HG03558 (cell line): ENCODE measurements at regions not wholly inside any gene's neighbourhood (a gene's known extent, or its start where the extent isn't known, plus 50 kb on each side); places are given as distances from the start of the nearest gene placed in this dataset.
"Not testable (repeated sequence)": the region's sequence is repeated elsewhere in the genome, so short reads cannot be mapped to it uniquely, and the experiment has no call there.

ENCODE experiments used
- ATAC-seq: cut with Tn5 transposase; IDR thresholded peaks from one replicate; pipeline ENCODE4 v1.9.1; 2021; ENCODE audit warnings: moderate number of reproducible peaks; ENCODE audit not compliant: unreplicated experiment; ENCODE audit errors: extremely low read depth

DNA sequence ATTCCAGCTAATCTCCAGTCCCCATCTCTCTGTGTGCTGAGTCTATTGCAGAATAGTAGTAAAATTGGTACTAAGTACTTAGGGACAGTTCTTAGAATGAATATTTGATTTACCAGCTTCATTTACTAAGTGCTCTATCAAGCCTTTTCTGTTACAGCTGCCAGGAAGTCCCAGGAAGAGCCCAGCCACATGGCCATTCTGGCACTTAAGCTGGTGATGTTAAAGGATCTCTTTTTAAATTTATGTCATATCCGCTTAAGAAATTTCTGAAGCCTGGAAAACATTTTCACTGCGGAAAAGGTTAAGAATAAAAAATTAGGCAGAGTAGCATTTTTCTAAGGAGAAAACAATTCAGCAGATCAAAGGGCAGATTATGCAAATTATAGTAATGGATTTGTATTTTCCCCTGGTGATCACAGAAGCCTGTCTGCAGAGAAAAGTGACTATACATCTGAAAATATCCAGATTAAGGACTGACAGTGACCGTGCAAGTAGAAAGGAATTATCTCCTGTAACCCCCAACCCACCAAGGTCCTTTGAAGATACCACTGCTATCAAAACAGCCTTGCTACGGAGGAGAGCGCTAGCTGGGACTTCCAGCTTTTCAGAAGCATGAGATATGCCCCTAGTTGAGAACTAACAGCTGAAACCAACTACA, 260.8 kb downstream of the SH3BP4 start:
- ATAC-seq = no peak

DNA sequence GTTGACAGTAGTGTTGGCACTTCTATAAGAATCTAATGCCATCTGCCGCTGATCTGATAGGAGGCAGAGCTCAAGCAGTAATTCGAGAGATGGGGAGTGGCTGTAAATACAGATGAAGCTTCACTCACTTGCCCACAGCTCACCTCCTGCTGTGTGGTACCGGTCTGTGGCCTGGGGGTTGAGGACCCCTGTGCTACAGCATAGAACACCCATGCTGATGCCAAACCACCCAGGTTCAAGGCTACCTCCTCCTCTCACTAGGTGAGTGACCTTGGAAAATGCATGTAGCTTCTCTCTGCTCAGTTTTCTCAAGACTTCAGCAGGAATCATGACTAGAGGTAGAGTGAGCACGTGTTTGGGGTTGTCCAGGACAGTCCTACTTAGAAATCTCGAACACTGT, 263.4 kb downstream of the SH3BP4 start:
- no peak for ATAC-seq

- ATAC-seq = no peak
Measured at GRCh38 chr2:235216901-235217300, 265.1 kb downstream of the SH3BP4 start.

GRCh38 chr2:235217846-235218245, 266.0 kb downstream of the SH3BP4 start:
- no peak for ATAC-seq

GRCh38 chr2:235218486-235218907, 266.7 kb downstream of the SH3BP4 start:
- no peak for ATAC-seq

DNA sequence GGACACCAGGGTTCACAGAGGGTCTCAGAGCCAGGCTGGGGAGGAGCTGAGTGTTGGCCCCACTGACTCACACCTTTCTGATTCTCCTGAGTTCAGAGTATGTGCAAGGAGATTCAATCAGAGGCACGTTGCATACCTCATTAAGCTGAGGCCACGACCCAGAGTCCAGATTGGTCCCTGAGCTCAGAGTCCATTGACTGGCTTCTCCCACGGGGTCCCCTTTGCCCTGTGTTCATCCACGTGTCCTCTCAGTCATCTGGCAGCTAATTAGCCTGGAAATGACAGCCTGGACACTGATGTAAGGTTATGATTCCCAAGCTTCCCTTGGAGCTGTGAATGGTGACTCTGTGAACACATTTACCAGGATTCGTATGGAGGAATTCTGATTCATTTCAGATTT, 267.2 kb downstream of the SH3BP4 start:
- ATAC-seq = no peak

DNA sequence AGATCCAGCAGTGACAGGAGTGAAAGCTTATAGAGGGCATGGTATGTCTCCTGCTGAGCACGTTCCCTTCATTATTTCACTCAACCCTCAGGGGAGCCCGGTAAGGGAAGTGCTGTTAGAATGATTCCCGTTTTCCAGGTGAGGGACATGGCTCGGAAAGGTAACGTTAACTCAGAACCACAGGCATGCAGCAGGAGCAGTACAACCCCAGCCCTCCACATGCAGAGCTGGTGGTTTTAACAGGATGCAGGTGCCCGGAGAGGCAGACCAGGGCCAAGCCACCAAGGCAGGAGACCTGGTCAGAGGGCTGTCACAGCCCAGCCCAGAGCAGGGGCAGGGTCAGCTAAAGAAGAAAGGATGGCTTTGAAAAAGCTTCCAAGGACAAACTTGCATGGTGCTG, 268.5 kb downstream of the SH3BP4 start:
- ATAC-seq = no peak

DNA sequence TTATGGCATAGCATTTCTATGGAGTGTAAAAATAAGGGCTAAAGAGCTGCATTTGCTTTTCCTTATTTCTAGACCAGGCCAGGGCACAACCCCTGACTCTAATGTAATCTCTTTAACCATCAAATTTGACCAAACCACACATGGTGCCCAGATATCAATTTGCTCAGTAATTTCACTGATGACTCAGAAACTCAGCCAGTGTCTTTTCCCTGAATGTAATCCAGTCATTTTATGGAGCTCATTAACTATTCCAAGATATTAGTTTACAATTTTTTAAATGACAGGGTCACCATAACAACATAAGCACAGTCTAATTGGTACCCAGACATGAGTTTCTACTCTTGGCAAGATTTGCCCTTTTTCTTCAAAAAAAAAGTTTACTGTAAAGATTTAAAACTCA, 270.8 kb upstream of the AGAP1 start:
- ATAC-seq = no peak

DNA sequence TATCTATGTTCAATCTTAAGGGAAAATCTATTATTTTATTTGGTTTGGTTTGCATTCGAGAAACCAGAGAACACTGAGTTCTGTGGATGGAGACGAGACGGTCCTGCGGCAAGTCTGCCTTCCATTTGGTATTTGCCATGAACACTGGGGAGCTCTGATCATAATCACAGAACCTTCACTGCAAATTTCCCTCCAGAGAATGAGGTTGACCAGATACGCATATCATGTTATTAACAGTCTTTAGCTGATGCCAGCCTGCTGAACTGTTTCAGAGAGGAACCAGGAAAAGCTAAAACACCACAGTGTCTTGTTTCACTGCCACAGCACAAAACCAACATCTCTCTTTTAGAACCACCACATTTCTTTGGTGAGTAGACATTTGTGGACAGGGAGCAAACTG, 269.4 kb upstream of the AGAP1 start:
- no peak for ATAC-seq

GRCh38 chr2:235225261-235225660, 268.6 kb upstream of the AGAP1 start:
- no peak for ATAC-seq

GRCh38 chr2:235227590-235227989, 266.3 kb upstream of the AGAP1 start:
- no peak for ATAC-seq

DNA sequence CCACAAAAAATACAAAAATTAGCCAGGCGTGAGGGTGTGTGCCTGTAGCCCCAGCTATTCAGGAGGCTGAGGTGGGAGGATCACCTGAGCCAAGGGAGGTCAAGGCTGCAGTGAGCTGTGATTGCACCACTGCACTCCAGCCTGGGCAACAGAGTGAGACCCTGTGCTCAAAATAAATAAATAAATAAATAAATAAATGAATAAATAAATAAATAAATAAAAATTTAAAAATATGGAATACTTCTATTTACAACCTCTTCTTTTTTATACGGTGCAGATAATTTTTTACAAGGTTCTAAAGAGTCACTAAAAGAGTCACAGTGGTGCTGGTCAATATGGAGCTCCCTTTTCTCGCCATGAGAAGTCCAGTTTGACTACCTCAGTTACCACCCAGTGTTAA, 265.4 kb upstream of the AGAP1 start:
- ATAC-seq = not testable (repeated sequence)

- ATAC-seq = no peak
Measured at GRCh38 chr2:235229236-235229635, 264.6 kb upstream of the AGAP1 start.

- ATAC-seq = no peak
Measured at GRCh38 chr2:235230821-235231601, 262.8 kb upstream of the AGAP1 start.

GRCh38 chr2:235232449-235233433, 261.1 kb upstream of the AGAP1 start:
- no peak for ATAC-seq

- no peak for ATAC-seq
Measured at GRCh38 chr2:235234736-235235135, 259.1 kb upstream of the AGAP1 start.

GRCh38 chr2:235235977-235236767, 257.7 kb upstream of the AGAP1 start:
- ATAC-seq = no peak

GRCh38 chr2:235238537-235238936, 255.3 kb upstream of the AGAP1 start:
- ATAC-seq = no peak

DNA sequence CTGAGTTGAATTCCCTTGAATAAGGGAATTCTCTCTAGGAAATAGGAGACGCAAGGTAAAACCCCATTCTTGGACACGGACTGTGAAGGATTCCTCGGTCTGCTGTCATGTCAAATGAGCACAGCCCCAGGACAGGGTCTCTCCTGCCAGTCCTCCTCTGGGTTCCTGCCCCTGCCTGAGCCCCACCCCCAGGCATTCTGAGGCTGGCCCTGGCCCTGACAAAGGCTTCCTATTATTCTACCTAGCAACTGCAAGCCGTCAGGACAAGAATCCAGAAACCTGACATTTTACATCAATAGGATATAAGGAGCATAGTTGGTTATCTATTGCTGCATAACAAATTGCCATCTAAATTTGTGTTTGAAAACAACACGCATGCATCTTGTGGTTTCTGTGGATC, 253.3 kb upstream of the AGAP1 start:
- no peak for ATAC-seq
